Smooth muscle cell (in vitro differentiated cells): ENCODE measurements at regions not wholly inside any gene's neighbourhood (a gene's known extent, or its start where the extent isn't known, plus 50 kb on each side); places are given as distances from the start of the nearest gene placed in this dataset.

Experiments
- DNase-seq: peaks from one replicate; lab custom pipeline; 2025; ENCODE audit not compliant: unreplicated experiment; lab: John Stamatoyannopoulos, UW
- H2AFZ ChIP-seq: fragments of 200-600 bp; sonication (generic); 2 replicates; pipeline ENCODE4 v1.6.0; 2016; ENCODE audit warnings: antibody characterized with exemption, low read depth, mild to moderate bottlenecking
- H3F3A ChIP-seq: fragments of 200-600 bp; sonication (generic); 2 replicates; pipeline ENCODE4 v1.6.0; 2017; ENCODE audit warnings: antibody characterized with exemption, low read depth
- H3K27ac ChIP-seq: fragments of 200-600 bp; sonication (generic); 2 replicates; pipeline ENCODE4 v1.5.1; 2016; ENCODE audit warnings: low read depth, mild to moderate bottlenecking
- H3K27me3 ChIP-seq: fragments of 200-600 bp; sonication (generic); 2 replicates; pipeline ENCODE4 v1.6.1; 2016; ENCODE audit warnings: low read depth, mild to moderate bottlenecking
- H3K36me3 ChIP-seq: fragments of 200-600 bp; sonication (generic); 2 replicates; pipeline ENCODE4 v1.5.1; 2016; ENCODE audit warnings: low read depth
- H3K4me1 ChIP-seq: fragments of 200-600 bp; sonication (generic); 2 replicates; pipeline ENCODE4 v1.5.1; 2016; ENCODE audit warnings: low read depth
- H3K4me2 ChIP-seq: fragments of 200-600 bp; sonication (generic); 2 replicates; pipeline ENCODE4 v1.6.0; 2016; ENCODE audit warnings: mild to moderate bottlenecking
- H3K4me3 ChIP-seq: fragments of 200-600 bp; sonication (generic); 2 replicates; pipeline ENCODE4 v1.5.1; 2016; ENCODE audit warnings: mild to moderate bottlenecking
- H3K79me2 ChIP-seq: fragments of 200-600 bp; sonication (generic); 2 replicates; pipeline ENCODE4 v1.6.0; 2016; ENCODE audit warnings: low read depth, mild to moderate bottlenecking
- H3K9ac ChIP-seq: fragments of 200-600 bp; sonication (generic); 2 replicates; pipeline ENCODE4 v1.6.0; 2016; ENCODE audit warnings: low read depth
- H3K9me3 ChIP-seq: fragments of 200-600 bp; sonication (generic); replicated peaks from 2 replicates; pipeline ENCODE4 v1.5.1; 2016; ENCODE audit warnings: low read depth
- H4K20me1 ChIP-seq: fragments of 200-600 bp; sonication (generic); 2 replicates; pipeline ENCODE4 v1.6.0; 2016; ENCODE audit warnings: low read depth
- WGBS: methylation state at CpG from one replicate; pipeline ENCODE4 v1.1.7; 2016; ENCODE audit warnings: low lambda C conversion rate; 5-methylcytosine and 5-hydroxymethylcytosine counted together
- TF ChIP-seq, protein P1 (sequence below): fragments of 200-600 bp; sonication (generic); IDR thresholded peaks from 2 replicates; pipeline ENCODE4 v1.5.1; 2017; ENCODE audit warnings: borderline replicate concordance, mild to moderate bottlenecking, antibody characterized with exemption; ENCODE audit not compliant: insufficient read depth, poor library complexity, severe bottlenecking

DNA sequence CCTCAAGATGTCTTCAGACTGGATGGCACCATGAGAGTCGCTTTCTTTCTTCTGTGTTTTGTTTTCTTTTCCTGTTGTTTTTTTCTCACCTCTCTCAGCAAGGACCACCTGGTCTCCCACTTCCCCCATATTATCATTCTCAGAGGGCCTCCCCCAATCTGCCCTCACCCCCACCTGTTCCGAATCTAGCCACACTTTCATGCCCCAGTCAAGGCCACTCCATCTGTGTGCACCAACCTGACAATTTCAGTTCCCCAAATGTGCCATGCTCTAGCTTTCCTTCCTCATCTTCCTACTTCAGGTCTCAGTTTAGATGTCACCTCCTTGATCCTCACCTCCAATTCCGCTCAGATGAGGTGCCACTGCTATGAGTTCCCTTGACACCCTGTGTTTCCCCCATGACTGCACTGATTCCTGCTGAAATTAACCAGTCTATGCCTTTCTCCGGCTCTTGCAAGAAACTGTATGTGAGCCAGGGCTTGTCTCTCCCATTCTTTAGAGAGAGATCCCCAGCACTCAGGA lies 146.2 kb downstream of the PLPP3 start:
- Histone ChIP-seq H3K4me3 (no peak overlapping the region), H3K36me3 (no peaks in the 10 kb centered on the region), H3K4me1 (peaks cover 48% of the 10 kb centered on the region), H3K79me2 (no peaks in the 10 kb centered on the region), H2AFZ (no peak overlapping the region), H3F3A (no peaks in the 10 kb centered on the region), H3K4me2 (no peak overlapping the region), H3K27ac (no peak overlapping the region), H4K20me1 (no peaks in the 10 kb centered on the region), H3K27me3 (no peaks in the 10 kb centered on the region), H3K9me3 (no peaks in the 10 kb centered on the region), H3K9ac (no peak overlapping the region)
- WGBS: 98% methylated on average over 4 of the region's 4 CpGs
- TF ChIP-seq, protein P1, sequence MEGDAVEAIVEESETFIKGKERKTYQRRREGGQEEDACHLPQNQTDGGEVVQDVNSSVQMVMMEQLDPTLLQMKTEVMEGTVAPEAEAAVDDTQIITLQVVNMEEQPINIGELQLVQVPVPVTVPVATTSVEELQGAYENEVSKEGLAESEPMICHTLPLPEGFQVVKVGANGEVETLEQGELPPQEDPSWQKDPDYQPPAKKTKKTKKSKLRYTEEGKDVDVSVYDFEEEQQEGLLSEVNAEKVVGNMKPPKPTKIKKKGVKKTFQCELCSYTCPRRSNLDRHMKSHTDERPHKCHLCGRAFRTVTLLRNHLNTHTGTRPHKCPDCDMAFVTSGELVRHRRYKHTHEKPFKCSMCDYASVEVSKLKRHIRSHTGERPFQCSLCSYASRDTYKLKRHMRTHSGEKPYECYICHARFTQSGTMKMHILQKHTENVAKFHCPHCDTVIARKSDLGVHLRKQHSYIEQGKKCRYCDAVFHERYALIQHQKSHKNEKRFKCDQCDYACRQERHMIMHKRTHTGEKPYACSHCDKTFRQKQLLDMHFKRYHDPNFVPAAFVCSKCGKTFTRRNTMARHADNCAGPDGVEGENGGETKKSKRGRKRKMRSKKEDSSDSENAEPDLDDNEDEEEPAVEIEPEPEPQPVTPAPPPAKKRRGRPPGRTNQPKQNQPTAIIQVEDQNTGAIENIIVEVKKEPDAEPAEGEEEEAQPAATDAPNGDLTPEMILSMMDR: no peak
- DNase-seq: no peak

DNA sequence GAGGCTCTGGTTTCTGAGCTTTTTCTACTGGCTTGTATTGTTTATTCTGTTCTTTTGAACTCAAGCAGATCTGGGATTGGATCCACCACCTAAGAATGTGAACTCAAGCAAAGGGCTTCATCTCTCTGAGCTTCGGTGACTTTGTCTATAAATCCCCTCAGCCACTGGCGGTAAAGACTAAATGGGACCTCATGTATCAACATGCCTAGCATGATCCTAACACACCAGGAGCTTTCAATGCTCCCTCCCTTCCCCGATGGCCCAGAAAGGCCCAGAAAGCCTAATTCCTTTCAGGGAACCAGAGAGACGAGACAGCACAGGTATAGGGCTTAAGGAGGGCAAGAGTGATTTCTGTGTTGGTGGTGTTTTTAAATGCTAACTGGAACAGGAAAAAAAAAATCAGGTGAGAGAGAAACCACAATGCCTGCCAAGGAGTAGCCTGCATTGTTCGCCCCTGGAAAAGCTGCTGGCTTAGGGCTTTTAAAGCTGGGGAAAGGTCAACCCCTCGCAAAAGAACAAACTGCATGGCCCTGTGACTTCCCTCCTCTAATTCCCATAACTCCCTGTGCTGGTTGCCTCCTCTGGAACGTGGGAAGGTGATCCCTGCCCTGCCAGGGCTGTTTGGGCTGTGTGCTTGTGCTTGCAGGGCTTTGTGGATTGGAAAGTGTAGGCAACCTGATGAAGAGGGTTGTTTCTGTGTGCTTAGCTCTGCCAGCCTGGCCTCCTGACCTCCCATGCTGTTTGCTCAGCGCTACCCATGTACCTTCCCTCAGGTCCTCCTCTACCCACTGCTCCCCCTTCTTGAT lies 147.0 kb downstream of the PLPP3 start:
- no peak for DNase-seq
- H3K9me3 ChIP-seq: no peaks in the 10 kb centered on the region
- WGBS: 67% methylated on average over 8 of the region's 8 CpGs
- no peak overlapping the region for H3K9ac ChIP-seq
- no peak overlapping the region for H2AFZ ChIP-seq
- no peaks in the 10 kb centered on the region for H3K36me3 ChIP-seq
- H3K27me3 ChIP-seq: no peaks in the 10 kb centered on the region
- H3K4me1 ChIP-seq: peaks cover 40% of the 10 kb centered on the region
- H3K4me2 ChIP-seq: no peak overlapping the region
- H4K20me1 ChIP-seq: no peaks in the 10 kb centered on the region
- no peak overlapping the region for H3K4me3 ChIP-seq
- H3F3A ChIP-seq: no peaks in the 10 kb centered on the region
- TF ChIP-seq, protein P1: no peak
- H3K27ac ChIP-seq: no peak overlapping the region
- H3K79me2 ChIP-seq: no peaks in the 10 kb centered on the region

DNA sequence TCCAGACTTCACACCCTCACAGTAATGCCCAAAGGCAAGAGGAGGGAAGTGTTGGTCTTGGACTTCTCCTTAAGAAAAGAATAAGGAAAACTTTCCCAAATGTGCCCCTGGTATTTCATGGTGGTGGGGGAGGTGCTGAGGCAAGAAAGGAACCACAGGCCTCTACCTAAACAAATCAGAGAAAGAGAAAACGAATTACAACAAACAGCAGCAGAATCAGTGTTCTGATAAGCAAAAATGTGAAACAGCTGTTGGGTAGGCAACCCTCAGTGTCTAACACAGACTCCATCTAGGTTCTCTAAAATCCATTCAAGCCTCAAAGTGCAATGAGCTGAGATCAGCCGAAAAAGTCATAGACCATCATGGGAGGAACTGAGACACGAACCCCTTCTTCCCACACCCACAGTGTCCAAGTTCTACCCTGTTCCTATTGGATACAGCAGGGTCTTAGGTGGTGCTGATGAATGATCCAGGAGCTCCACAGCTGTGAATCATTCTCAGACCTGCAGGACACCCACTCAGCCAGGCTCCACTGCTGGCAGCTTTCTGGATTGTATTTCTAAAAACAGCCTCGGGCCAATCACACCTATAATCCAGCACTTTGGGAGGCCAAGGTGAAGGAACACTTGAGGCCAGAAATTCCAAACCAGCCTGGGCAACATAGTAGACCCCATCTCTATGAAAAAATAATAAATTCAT lies 149.1 kb downstream of the PLPP3 start:
- Histone ChIP-seq H3K36me3 (no peaks in the 10 kb centered on the region), H3K9ac (no peak overlapping the region), H3K4me2 (no peak overlapping the region), H3K27me3 (no peaks in the 10 kb centered on the region), H2AFZ (no peak overlapping the region), H3K79me2 (no peaks in the 10 kb centered on the region), H3K27ac (no peak overlapping the region), H3K4me3 (no peak overlapping the region), H4K20me1 (no peaks in the 10 kb centered on the region), H3K4me1 (peaks cover 22% of the 10 kb centered on the region), H3K9me3 (no peaks in the 10 kb centered on the region), H3F3A (no peaks in the 10 kb centered on the region)
- DNase-seq: no peak
- TF ChIP-seq, protein P1: no peak
- 69% methylated on average over 4 of the region's 4 CpGs for WGBS
